MM.1S (cell line): ENCODE measurements at regions not wholly inside any gene's neighbourhood (a gene's known extent, or its start where the extent isn't known, plus 50 kb on each side); places are given as distances from the start of the nearest gene placed in this dataset.

Experiments
- DNase-seq: peaks from one replicate; pipeline ENCODE4 v3.0.0-alpha.2; 2015
- H2AFZ ChIP-seq: fragments of 300-600 bp; sonication (generic); 2 replicates; pipeline ENCODE4 v1.6.0; 2016; ENCODE audit warnings: antibody characterized with exemption, low read length
- H3F3A ChIP-seq: fragments of 300-600 bp; sonication (generic); 2 replicates; pipeline ENCODE4 v1.6.1; 2016; ENCODE audit warnings: mild to moderate bottlenecking, antibody characterized with exemption, low read length, moderate library complexity, mixed read lengths; ENCODE audit not compliant: insufficient read depth
- H3K27ac ChIP-seq: fragments of 300-600 bp; sonication (generic); 2 replicates; pipeline ENCODE4 v1.5.1; 2016; ENCODE audit warnings: mild to moderate bottlenecking, low read length
- H3K27me3 ChIP-seq: fragments of 300-600 bp; sonication (generic); replicated peaks from 2 replicates; pipeline ENCODE4 v1.6.0; 2016; ENCODE audit warnings: low read length; ENCODE audit not compliant: insufficient read depth
- H3K36me3 ChIP-seq: fragments of 300-600 bp; sonication (generic); replicated peaks from 2 replicates; pipeline ENCODE4 v1.6.1; 2016; ENCODE audit warnings: mild to moderate bottlenecking, low read length, mixed read lengths; ENCODE audit not compliant: insufficient read depth
- H3K4me1 ChIP-seq: fragments of 300-600 bp; sonication (generic); 2 replicates; pipeline ENCODE4 v1.6.1; 2016; ENCODE audit warnings: low read length, mixed read lengths
- H3K4me2 ChIP-seq: fragments of 300-600 bp; sonication (generic); 2 replicates; pipeline ENCODE4 v1.6.0; 2016; ENCODE audit warnings: low read depth, low read length
- H3K4me3 ChIP-seq: fragments of 300-600 bp; sonication (generic); 2 replicates; pipeline ENCODE4 v1.5.1; 2016; ENCODE audit warnings: low read length, mixed read lengths
- H3K79me2 ChIP-seq: fragments of 300-600 bp; sonication (generic); 2 replicates; pipeline ENCODE4 v1.6.1; 2016; ENCODE audit warnings: mixed run types, low read length, mixed read lengths
- H3K9ac ChIP-seq: fragments of 300-600 bp; sonication (generic); 2 replicates; pipeline ENCODE4 v1.6.1; 2016; ENCODE audit warnings: low read length, mixed read lengths
- H3K9me2 ChIP-seq: fragments of 300-600 bp; sonication (generic); replicated peaks from 2 replicates; pipeline ENCODE4 v1.6.1; 2016; ENCODE audit warnings: mild to moderate bottlenecking, low read length, mixed read lengths; ENCODE audit not compliant: insufficient read depth
- H3K9me3 ChIP-seq: fragments of 300-600 bp; sonication (generic); replicated peaks from 2 replicates; pipeline ENCODE4 v1.6.1; 2016; ENCODE audit warnings: mild to moderate bottlenecking, low read length, mixed read lengths; ENCODE audit not compliant: insufficient read depth
- H4K20me1 ChIP-seq: fragments of 300-600 bp; sonication (generic); 2 replicates; pipeline ENCODE4 v1.6.1; 2016; ENCODE audit warnings: mild to moderate bottlenecking, low read length, moderate library complexity, mixed read lengths; ENCODE audit not compliant: insufficient read depth
- CTCF ChIP-seq: fragments of 300-600 bp; sonication (generic); IDR thresholded peaks from 2 replicates; pipeline ENCODE4 v1.5.1; 2016; ENCODE audit warnings: antibody characterized with exemption, low read length, mixed read lengths
- EZH2 ChIP-seq: fragments of 300-600 bp; sonication (generic); optimal IDR thresholded peaks from 2 replicates; pipeline ENCODE3; 2017; ENCODE audit warnings: low read depth, mild to moderate bottlenecking, antibody characterized with exemption, low read length, mixed read lengths
- EZH2phosphoT487 ChIP-seq: fragments of 300-600 bp; sonication (generic); IDR thresholded peaks from 2 replicates; pipeline ENCODE4 v1.6.1; 2018; ENCODE audit warnings: antibody characterized with exemption, low read length

DNA sequence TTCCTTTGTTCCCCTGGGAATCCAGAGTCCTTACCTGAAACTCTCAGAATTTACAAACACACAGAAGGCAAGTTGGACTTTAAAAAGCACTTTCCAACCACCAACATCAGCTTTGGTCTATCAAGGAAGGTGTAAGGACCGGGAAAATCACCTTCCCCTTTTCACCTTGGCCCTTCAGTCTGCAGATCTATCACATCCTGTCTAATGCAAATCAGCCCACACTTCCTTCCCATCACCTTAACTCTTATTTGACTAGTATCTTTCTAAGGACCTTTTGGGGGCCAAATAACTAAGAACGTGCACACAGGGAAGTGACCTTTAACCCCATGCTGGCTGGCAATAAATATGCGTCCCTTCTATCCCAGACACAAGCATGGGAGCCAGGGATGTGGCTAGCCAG lies 320.6 kb downstream of the ARRDC4 start:
- H3K9me3 ChIP-seq, result no peaks in the 10 kb centered on the region
- TF ChIP-seq EZH2phosphoT487, result no peak
- no peak for TF ChIP-seq EZH2
- no peak for TF ChIP-seq CTCF
- H2AFZ ChIP-seq, result no peak overlapping the region
- H4K20me1 ChIP-seq, result no peaks in the 10 kb centered on the region
- H3K9me2 ChIP-seq, result no peaks in the 10 kb centered on the region
- no peaks in the 10 kb centered on the region for H3K4me1 ChIP-seq
- no peaks in the 10 kb centered on the region for H3K79me2 ChIP-seq
- DNase-seq, result no peak
- H3F3A ChIP-seq, result no peaks in the 10 kb centered on the region
- H3K27me3 ChIP-seq, result no peaks in the 10 kb centered on the region
- H3K27ac ChIP-seq, result no peak overlapping the region
- no peak overlapping the region for H3K4me3 ChIP-seq
- no peak overlapping the region for H3K9ac ChIP-seq
- H3K4me2 ChIP-seq, result no peak overlapping the region
- H3K36me3 ChIP-seq, result no peaks in the 10 kb centered on the region

- Histone ChIP-seq H3K27me3 (no peaks in the 10 kb centered on the region), H2AFZ (no peak overlapping the region), H4K20me1 (no peaks in the 10 kb centered on the region), H3K9me3 (no peaks in the 10 kb centered on the region), H3F3A (no peaks in the 10 kb centered on the region), H3K27ac (no peak overlapping the region), H3K4me2 (no peak overlapping the region), H3K79me2 (no peaks in the 10 kb centered on the region), H3K9ac (no peak overlapping the region), H3K9me2 (no peaks in the 10 kb centered on the region), H3K36me3 (no peaks in the 10 kb centered on the region), H3K4me1 (no peaks in the 10 kb centered on the region), H3K4me3 (no peak overlapping the region)
- TF ChIP-seq EZH2phosphoT487, result no peak
- no peak for DNase-seq
Observed at GRCh38 chr15:98282656-98283332, 322.3 kb downstream of the ARRDC4 start.

DNA sequence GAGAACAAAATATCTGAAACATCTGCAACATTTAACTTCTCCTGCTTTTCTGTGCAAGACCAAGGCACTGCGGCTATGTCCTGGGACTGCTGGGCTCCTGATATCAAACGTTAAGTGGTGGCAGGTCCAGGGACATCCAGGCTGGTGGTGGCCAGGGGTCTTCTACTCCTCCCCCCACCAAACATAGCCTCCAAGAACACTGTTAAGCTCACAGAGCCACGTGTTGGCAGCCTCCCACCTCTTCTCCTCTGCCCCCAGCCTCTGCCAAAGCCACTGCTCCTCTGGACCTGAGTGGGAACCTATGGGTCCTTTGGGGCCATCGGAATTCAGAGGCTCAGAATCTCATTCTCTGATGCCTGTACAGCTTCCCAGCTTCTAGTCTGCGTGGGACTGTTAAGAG lies 325.7 kb downstream of the ARRDC4 start:
- no peaks in the 10 kb centered on the region for H3K9me2 ChIP-seq
- H3K27ac ChIP-seq, result no peak overlapping the region
- no peaks in the 10 kb centered on the region for H3K79me2 ChIP-seq
- no peaks in the 10 kb centered on the region for H3F3A ChIP-seq
- H3K9ac ChIP-seq, result no peak overlapping the region
- no peaks in the 10 kb centered on the region for H3K9me3 ChIP-seq
- H3K4me2 ChIP-seq, result no peak overlapping the region
- H3K4me3 ChIP-seq, result no peak overlapping the region
- H3K36me3 ChIP-seq, result no peaks in the 10 kb centered on the region
- no peak for TF ChIP-seq EZH2
- TF ChIP-seq CTCF, result no peak
- no peak for TF ChIP-seq EZH2phosphoT487
- no peaks in the 10 kb centered on the region for H3K4me1 ChIP-seq
- no peaks in the 10 kb centered on the region for H3K27me3 ChIP-seq
- no peak overlapping the region for H2AFZ ChIP-seq
- H4K20me1 ChIP-seq, result no peaks in the 10 kb centered on the region
- no peak for DNase-seq

- H3K9ac ChIP-seq, result no peak overlapping the region
- no peak overlapping the region for H3K27ac ChIP-seq
- TF ChIP-seq EZH2phosphoT487, result no peak
- TF ChIP-seq EZH2, result no peak
- H3F3A ChIP-seq, result no peaks in the 10 kb centered on the region
- H4K20me1 ChIP-seq, result no peaks in the 10 kb centered on the region
- H2AFZ ChIP-seq, result no peak overlapping the region
- H3K4me2 ChIP-seq, result no peak overlapping the region
- no peaks in the 10 kb centered on the region for H3K9me3 ChIP-seq
- no peaks in the 10 kb centered on the region for H3K4me1 ChIP-seq
- no peaks in the 10 kb centered on the region for H3K36me3 ChIP-seq
- no peak overlapping the region for H3K4me3 ChIP-seq
- H3K79me2 ChIP-seq, result no peaks in the 10 kb centered on the region
- H3K27me3 ChIP-seq, result no peaks in the 10 kb centered on the region
- no peak for DNase-seq
- H3K9me2 ChIP-seq, result no peaks in the 10 kb centered on the region
Observed at GRCh38 chr15:98286831-98287230, 326.3 kb downstream of the ARRDC4 start.
